Coronary artery (tissue), 2 donors: ENCODE measurements at regions not wholly inside any gene's neighbourhood (a gene's known extent, or its start where the extent isn't known, plus 50 kb on each side); places are given as distances from the start of the nearest gene placed in this dataset.
"Not testable (repeated sequence)": the region's sequence is repeated elsewhere in the genome, so short reads cannot be mapped to it uniquely, and the experiment has no call there.

Experiments used
- DNase-seq: peaks from one replicate; pipeline ENCODE4 v3.0.0-alpha.2; 2017; ENCODE audit warnings: low spot score
- H3K27ac ChIP-seq, 2 donors: fragments of 200-600 bp; sonication (generic); one replicate each; pipeline ENCODE4 v1.5.1; 2016 to 2019
- H3K4me3 ChIP-seq: fragments of 200-600 bp; sonication (generic); 2 replicates; pipeline ENCODE4 v1.5.1; 2016; ENCODE audit warnings: mild to moderate bottlenecking, moderate library complexity
- TF ChIP-seq, protein P1 (sequence below): fragments of 200-600 bp; sonication (generic); IDR thresholded peaks from one replicate; pipeline ENCODE4 v1.5.1; 2019; ENCODE audit warnings: antibody characterized with exemption

DNA sequence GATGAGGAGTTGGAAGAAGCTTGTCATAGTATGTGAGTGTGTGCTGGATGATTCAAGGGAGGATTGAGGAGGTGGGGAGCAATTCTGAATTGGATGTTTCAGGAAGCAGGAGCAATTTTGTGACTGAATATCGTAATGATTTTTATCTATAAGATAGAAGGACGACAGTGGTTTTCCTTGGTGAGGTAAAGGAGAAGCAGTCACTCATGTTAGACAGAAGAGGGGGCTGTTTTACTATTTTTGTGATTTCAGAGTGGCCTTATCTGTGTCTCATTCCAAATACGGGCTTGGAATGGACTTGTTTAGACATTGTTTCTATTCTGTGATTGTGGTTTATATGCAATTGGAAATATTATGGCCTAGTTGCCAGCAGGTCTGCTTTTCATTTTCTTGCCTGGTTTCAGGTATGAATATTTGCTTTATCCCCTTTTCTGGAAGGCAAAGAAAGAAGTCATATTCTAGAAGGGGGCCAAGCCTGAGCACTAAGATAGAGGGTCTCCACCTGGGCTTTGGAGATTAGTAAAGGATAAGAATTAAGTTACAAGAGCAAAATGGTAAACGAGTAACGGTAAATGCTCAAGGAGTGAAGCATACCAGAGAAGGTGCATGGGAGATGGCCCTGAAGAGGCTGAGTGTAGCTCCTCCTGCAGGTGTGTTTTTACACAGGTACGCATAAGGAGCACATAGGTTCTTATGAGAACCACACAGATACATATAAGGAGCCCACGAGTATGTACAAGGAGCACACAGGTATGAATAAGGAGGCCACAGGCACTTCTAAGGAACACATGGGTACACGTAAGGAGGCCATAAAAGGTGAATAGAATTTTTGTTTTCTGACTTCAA lies 124.6 kb upstream of the KCNAB1 start:
- TF ChIP-seq, protein P1, sequence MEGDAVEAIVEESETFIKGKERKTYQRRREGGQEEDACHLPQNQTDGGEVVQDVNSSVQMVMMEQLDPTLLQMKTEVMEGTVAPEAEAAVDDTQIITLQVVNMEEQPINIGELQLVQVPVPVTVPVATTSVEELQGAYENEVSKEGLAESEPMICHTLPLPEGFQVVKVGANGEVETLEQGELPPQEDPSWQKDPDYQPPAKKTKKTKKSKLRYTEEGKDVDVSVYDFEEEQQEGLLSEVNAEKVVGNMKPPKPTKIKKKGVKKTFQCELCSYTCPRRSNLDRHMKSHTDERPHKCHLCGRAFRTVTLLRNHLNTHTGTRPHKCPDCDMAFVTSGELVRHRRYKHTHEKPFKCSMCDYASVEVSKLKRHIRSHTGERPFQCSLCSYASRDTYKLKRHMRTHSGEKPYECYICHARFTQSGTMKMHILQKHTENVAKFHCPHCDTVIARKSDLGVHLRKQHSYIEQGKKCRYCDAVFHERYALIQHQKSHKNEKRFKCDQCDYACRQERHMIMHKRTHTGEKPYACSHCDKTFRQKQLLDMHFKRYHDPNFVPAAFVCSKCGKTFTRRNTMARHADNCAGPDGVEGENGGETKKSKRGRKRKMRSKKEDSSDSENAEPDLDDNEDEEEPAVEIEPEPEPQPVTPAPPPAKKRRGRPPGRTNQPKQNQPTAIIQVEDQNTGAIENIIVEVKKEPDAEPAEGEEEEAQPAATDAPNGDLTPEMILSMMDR: no peak

GRCh38 chr3:155996882-155997281 lies 123.5 kb upstream of the KCNAB1 start:
- no peak overlapping the region for H3K27ac ChIP-seq
- TF ChIP-seq, protein P1: no peak
- H3K4me3 ChIP-seq: no peak overlapping the region
- DNase-seq: no peak

More for the DNA sequence above, 124.6 kb upstream of the KCNAB1 start:
- H3K4me3 ChIP-seq: no peak overlapping the region
- DNase-seq: no peak
- no peak overlapping the region for H3K27ac ChIP-seq

GRCh38 chr3:155998173-155998572 lies 122.2 kb upstream of the KCNAB1 start:
- not testable (repeated sequence) for DNase-seq, H3K27ac ChIP-seq, H3K4me3 ChIP-seq

- Histone ChIP-seq H3K27ac (no peak overlapping the region), H3K4me3 (no peak overlapping the region)
- no peak for DNase-seq
- TF ChIP-seq, protein P1: no peak
Observed at GRCh38 chr3:156005736-156006135, 114.6 kb upstream of the KCNAB1 start.

DNA sequence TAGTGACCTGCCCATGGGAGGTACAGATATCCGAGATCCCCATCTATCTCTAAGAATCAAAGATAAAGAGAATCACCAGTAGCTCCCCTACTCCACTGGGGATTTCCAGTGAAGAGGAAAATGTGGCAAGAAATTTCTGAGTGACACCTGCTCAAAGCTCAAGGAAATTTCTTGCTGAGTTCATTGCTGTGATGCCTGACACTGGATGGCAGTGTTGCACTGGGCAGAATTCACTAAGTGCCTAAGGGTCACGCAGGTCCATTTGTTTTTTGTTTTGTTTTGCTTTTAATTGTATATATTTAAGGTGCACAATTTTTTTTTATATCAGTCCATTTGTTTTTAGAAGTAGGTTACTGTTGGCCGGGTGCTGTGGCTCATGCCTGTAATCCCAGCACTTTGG lies 109.5 kb upstream of the KCNAB1 start:
- TF ChIP-seq, protein P1: no peak
- no peak for DNase-seq
- no peak overlapping the region for H3K27ac ChIP-seq
- no peak overlapping the region for H3K4me3 ChIP-seq

GRCh38 chr3:156014489-156014888 lies 105.9 kb upstream of the KCNAB1 start:
- H3K4me3 ChIP-seq: no peak overlapping the region
- TF ChIP-seq, protein P1: no peak
- H3K27ac ChIP-seq: no peak overlapping the region
- DNase-seq: no peak

DNA sequence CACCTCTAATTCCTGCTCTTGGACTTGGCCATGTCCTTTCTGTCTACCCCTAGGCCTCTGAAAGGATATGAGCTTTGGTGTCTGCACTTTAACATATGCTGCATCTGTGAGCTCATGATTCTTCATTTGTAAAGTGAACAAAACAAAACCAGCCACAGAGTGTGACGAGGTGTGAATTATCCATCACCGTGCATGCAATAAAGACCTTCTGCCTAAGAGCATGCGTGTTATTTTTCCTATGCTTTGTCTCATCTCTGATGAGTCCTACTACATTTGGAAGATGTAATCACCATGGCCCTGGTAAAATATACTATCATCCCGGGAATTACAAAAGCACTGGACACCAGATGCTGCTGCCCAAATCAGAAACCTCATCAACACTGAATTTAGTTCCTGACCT lies 103.5 kb upstream of the KCNAB1 start:
- no peak overlapping the region for H3K4me3 ChIP-seq
- H3K27ac ChIP-seq: no peak overlapping the region
- TF ChIP-seq, protein P1: no peak
- DNase-seq: no peak
